ENCODE measurements at regions not wholly inside any gene's neighbourhood (a gene's known extent, or its start where the extent isn't known, plus 50 kb on each side); places are given as distances from the start of the nearest gene placed in this dataset.

- DNase-seq (no peak), ATAC-seq (no peak)
- TF ChIP-seq, protein P1, sequence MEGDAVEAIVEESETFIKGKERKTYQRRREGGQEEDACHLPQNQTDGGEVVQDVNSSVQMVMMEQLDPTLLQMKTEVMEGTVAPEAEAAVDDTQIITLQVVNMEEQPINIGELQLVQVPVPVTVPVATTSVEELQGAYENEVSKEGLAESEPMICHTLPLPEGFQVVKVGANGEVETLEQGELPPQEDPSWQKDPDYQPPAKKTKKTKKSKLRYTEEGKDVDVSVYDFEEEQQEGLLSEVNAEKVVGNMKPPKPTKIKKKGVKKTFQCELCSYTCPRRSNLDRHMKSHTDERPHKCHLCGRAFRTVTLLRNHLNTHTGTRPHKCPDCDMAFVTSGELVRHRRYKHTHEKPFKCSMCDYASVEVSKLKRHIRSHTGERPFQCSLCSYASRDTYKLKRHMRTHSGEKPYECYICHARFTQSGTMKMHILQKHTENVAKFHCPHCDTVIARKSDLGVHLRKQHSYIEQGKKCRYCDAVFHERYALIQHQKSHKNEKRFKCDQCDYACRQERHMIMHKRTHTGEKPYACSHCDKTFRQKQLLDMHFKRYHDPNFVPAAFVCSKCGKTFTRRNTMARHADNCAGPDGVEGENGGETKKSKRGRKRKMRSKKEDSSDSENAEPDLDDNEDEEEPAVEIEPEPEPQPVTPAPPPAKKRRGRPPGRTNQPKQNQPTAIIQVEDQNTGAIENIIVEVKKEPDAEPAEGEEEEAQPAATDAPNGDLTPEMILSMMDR (IDR thresholded peaks at IDR 0.05): no peak
- no peaks in the 10 kb centered on the region for H3K4me1 ChIP-seq
- no peaks in the 10 kb centered on the region for H3K27me3 ChIP-seq
- no peak overlapping the region for H3K4me3 ChIP-seq
- intact Hi-C loops (cut with DNase I): no loop called here
- no peaks in the 10 kb centered on the region for H3K36me3 ChIP-seq
- no peaks in the 10 kb centered on the region for H3K9me3 ChIP-seq
- no peak overlapping the region for H3K27ac ChIP-seq
These were observed 104.0 kb upstream of the POU3F3 start for GRCh38 chr2:104749856-104750460.

DNA sequence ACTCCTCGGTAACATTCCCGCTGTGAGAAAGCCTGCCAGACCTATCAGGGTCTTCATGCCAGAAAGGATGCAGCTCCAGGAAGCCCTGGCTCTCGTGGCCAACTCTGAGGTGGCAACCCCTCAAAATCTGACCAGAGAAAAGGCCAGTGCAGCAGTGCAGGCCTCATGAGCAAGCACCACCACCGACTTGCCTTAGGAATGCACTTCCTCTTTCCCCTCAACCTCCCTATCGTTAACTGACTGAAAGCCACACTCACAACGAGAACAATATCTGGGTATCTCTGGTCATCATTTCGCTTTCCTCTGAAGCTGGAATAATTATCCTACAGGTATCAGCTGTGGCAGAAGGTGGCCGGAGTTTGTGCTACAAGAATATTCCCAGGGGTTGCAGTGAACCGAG is 101.4 kb upstream of the POU3F3 start:
- H3K27ac ChIP-seq: no peak overlapping the region
- DNase-seq (no peak), ATAC-seq (no peak)
- no peak overlapping the region for H3K4me3 ChIP-seq
- no peaks in the 10 kb centered on the region for H3K27me3 ChIP-seq
- H3K4me1 ChIP-seq: peaks cover 0 to 7% of the 10 kb centered on the region in 2 donors
- no peaks in the 10 kb centered on the region for H3K36me3 ChIP-seq
- TF ChIP-seq, protein P1 (IDR thresholded peaks at IDR 0.05): no peak
- H3K9me3 ChIP-seq: no peaks in the 10 kb centered on the region
- intact Hi-C loops (cut with DNase I): no loop called here

DNA sequence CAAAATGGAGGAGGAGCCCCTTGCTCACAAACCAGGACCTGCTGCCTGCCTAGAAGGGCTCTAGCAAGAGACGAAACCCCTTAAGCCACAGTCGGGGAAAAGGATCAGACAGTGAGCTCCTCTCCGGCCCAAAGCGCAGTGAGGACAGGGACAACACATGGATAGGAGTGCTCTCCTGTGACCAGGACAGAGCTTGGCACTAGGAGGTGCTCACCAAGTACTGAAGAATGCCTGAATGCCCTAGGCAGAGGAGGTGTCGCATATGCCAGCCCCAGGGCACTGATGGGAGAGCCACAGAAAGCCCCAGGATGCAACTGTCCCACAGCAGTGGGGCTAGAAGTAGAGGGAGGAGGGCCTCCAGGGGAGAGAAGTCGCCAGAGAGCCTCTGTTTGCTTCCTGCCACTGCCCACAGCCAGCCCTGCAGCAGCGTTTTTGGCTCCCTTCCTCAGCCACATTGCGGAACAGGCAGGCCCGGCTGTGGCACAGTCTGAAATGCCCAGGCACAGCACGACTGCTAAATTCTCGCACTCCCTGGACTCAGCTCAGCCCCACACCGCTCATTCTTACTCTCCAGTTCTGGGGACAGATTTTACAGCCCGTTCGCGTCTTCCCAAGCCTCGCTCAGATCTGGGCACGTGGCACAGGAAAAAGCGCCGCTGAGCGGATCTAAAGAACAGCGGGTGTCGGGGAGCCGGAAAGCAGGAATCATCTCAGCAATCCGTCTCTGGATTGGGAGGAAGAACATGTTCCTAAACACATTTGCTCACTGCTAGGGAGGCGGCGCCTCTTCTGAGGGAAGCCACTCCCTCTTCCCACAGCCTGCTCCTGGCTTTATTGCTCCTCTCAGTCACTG is 98.7 kb upstream of the POU3F3 start:
- Histone ChIP-seq H3K36me3 (no peaks in the 10 kb centered on the region), H3K4me3 (no peak overlapping the region), H3K27me3 (no peaks in the 10 kb centered on the region), H3K4me1 (peaks cover 0 to 7% of the 10 kb centered on the region in 2 donors), H3K27ac (no peak overlapping the region), H3K9me3 (no peaks in the 10 kb centered on the region)
- TF ChIP-seq, protein P1 (IDR thresholded peaks at IDR 0.05): no peak
- peak; percentile 49 for ATAC-seq
- no peak for DNase-seq
- intact Hi-C loops (cut with DNase I): no loop called here

GRCh38 chr2:104756118-104756517 is 97.8 kb upstream of the POU3F3 start:
- no peaks in the 10 kb centered on the region for H3K9me3 ChIP-seq
- H3K36me3 ChIP-seq: no peaks in the 10 kb centered on the region
- intact Hi-C loops (cut with DNase I): no loop called here
- ATAC-seq (no peak), DNase-seq (no peak)
- H3K4me3 ChIP-seq: no peak overlapping the region
- no peaks in the 10 kb centered on the region for H3K27me3 ChIP-seq
- TF ChIP-seq, protein P1 (IDR thresholded peaks at IDR 0.05): no peak
- H3K4me1 ChIP-seq: peaks cover 0 to 7% of the 10 kb centered on the region in 2 donors
- H3K27ac ChIP-seq: no peak overlapping the region

GRCh38 chr2:104757056-104757455 is 96.9 kb upstream of the POU3F3 start:
- intact Hi-C loops (cut with DNase I): no loop called here
- ATAC-seq (no peak), DNase-seq (no peak)
- TF ChIP-seq, protein P1 (IDR thresholded peaks at IDR 0.05): no peak
- no peaks in the 10 kb centered on the region for H3K27me3 ChIP-seq
- H3K36me3 ChIP-seq: no peaks in the 10 kb centered on the region
- no peak overlapping the region for H3K27ac ChIP-seq
- no peaks in the 10 kb centered on the region for H3K9me3 ChIP-seq
- H3K4me1 ChIP-seq: peaks cover 0 to 7% of the 10 kb centered on the region in 2 donors
- H3K4me3 ChIP-seq: no peak overlapping the region

Measured in left lung (tissue), 4 donors.